Stimulated activated CD4-positive, alpha-beta T cell treated with anti-CD3 and anti-CD28 coated beads, Interleukin-2, amount 100 ng/mL, for 24 hours (primary cell): ENCODE measurements at regions not wholly inside any gene's neighbourhood (a gene's known extent, or its start where the extent isn't known, plus 50 kb on each side); places are given as distances from the start of the nearest gene placed in this dataset.
"Not testable (repeated sequence)": the region's sequence is repeated elsewhere in the genome, so short reads cannot be mapped to it uniquely, and the experiment has no call there.

Experiments
- DNase-seq, 2 donors: peaks; one replicate each; pipeline ENCODE4 v3.0.0-alpha.2; 2020

- DNase-seq, result not testable (repeated sequence)
Measured at GRCh38 chr11:67871168-67871567, 132.7 kb downstream of the UNC93B1 start.

- DNase-seq, result not testable (repeated sequence)
Measured at GRCh38 chr11:67862896-67863295, 141.0 kb downstream of the UNC93B1 start.

DNA sequence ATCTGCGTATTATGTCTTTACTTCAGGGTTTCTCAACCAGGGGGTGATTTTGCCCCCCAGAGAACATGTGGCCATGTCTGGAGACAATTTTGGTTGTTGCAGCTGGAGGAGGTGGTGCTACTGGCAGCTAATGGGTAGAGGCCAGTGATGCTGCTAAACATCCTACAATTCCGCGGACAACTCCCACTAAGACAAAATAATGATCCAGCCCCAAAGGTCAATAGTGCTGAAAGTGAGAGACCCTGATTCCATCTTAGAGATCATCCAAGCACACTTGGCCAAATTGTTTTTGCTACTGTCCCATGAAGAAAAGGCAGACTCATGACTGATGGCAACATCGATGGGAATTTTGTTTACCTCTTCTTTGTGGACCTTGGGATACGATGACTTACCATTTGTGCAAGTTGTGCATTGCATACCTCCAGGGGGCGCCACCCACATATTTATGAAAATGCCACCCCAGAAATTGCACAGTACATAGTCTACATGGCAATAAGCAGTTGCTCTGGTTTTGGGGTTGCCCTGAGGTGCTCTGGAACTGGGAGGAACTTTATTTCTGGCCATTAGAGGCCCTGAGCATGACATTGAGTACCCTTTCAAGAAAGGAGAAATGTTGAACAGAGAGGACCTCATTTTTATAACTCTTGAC lies 144.3 kb downstream of the UNC93B1 start:
- DNase-seq, result peak; percentile 67 to 68

DNA sequence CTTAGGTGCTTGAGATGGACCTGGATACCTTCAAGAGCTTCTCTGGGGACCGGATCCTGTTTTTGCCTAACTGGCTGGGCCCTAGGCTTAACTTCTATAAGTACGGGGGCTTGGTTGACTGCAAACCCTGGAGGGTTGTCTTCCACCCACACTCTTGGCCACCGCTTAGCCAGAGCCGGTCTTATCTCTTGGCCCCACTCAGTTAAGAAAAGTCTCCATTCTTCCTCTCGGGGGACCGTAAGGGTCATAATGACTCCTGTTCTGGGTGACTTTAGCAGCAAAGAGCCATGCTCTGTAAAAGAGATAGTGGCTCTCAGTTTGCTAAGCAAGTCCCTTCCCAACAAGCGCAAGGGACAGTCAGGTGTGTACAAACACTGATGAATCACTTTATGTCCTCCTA lies 153.2 kb downstream of the UNC93B1 start:
- DNase-seq, result not testable (repeated sequence)

- not testable (repeated sequence) for DNase-seq
Measured at GRCh38 chr11:67849766-67850165, 154.1 kb downstream of the UNC93B1 start.

DNA sequence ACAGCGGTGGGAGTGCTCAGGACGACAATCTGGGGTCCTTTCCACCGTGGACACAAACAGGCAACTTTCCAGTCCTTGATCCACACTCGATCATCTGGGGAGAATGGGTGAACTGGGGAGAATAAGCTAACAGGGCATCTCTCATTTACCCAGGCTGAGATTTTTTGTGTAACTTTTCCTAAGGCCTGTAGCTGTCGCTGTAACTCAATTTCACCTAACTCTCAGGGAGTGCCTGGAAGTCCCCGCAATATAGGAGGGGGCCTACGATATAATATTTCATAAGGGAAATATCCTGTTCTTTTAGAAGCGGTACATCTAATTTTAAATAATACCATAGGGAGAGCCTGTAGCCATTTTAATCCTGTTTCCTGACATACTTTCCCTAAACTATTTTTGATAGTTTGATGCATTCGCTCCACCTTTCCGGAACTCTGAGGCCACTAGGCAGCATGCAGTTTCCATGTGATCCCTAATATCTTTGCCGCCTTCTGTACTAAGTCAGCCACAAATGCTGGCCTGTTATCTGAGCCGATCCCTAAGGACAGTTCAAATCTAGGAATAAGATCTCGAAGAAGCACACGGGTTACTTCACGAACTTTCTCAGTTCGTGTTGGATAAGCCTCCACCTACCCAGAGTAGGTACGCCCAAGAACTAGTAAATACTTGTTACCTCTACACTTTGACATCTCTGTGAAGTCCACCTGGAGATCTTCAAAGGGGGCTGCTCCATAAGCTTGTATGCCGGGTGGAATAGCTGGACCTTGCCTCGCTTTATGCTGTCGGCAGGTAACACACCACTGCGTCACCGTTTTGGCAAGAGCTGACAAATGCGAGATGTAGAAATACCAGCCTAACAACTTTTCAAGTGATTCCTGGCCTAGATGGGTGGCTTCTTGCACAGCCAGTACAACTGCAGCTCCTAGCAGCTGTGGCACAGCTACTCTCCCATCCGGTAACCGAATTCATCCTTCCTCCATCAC lies 155.7 kb downstream of the UNC93B1 start:
- DNase-seq, result not testable (repeated sequence)

DNA sequence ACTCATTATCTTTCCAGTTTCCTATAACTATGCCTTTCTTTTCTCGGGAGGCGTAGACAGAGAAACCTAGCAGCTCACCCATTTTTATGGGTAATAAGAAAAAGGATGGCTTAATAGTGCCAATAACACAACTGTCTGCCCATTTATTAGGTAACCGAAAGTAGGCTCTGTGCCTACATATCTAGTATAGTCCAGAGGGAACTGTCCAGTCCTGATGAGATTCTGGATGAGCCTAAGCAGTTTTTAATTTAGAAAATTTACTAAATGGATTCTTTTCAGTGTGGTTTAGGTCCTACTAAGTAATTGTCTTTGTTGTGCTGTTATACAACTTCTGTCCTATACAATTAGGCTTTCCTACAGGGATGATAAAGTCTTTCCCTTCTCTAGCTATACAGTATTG lies 157.6 kb downstream of the UNC93B1 start:
- not testable (repeated sequence) for DNase-seq

DNA sequence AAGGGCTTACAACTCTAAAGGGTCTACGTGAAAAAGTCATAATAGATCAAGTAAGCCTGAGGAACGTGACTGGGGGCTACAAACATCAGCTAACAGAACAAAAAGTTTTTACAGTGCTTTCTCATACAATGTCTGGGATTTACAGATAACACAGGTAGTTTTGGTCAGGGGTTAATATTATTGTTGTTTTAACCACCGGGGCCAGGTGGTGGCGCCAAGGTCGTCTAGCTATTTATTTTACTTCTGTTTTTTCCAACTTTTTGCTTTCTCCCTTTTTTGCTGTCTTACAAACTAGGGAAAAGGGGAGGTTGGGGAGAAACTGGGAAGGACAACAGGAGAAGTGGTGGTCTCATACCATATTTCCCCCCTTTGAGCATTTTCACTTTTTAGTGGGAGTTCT lies 158.6 kb downstream of the UNC93B1 start:
- peak in 1 of 2 donors; percentile 16 for DNase-seq

GRCh38 chr11:67840599-67840998 lies 163.3 kb downstream of the UNC93B1 start:
- not testable (repeated sequence) for DNase-seq

DNA sequence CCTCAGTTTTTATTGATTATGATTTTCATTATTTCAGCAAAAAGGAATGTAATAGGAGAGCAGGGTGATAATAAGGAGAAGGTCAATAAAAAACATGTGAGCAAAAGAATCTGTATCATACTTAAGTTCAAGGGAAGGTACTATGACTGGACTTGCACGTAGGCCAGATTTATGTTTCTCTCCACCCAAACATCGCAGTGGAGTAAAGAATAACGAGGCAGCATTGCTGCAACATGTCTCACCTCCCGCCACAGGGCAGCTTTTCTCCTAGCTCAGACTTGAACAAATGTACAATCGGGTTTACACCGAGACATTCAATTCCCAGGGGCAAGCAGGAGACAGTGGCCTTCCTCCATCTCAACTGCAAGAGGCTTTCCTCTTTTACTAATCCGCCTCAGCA lies 155.7 kb upstream of the ALDH3B2 start:
- DNase-seq, result not testable (repeated sequence)

DNA sequence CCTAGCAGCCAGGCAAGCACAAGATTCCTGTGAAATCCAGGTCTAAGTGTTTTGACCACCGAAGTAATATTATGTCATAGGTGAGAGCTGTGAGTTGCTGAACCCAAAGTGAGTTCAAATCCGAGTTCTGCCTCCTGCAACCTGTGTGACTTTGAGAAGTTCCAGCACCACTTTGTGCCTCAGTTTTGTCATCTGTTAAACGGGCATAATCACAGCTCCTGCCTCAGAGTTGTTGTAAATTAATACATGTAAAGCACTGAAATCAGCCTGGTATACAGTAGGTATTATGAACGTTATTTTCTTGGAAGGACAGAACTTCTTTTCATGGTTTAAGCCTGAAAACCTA lies 152.5 kb upstream of the ALDH3B2 start:
- not testable (repeated sequence) for DNase-seq

DNA sequence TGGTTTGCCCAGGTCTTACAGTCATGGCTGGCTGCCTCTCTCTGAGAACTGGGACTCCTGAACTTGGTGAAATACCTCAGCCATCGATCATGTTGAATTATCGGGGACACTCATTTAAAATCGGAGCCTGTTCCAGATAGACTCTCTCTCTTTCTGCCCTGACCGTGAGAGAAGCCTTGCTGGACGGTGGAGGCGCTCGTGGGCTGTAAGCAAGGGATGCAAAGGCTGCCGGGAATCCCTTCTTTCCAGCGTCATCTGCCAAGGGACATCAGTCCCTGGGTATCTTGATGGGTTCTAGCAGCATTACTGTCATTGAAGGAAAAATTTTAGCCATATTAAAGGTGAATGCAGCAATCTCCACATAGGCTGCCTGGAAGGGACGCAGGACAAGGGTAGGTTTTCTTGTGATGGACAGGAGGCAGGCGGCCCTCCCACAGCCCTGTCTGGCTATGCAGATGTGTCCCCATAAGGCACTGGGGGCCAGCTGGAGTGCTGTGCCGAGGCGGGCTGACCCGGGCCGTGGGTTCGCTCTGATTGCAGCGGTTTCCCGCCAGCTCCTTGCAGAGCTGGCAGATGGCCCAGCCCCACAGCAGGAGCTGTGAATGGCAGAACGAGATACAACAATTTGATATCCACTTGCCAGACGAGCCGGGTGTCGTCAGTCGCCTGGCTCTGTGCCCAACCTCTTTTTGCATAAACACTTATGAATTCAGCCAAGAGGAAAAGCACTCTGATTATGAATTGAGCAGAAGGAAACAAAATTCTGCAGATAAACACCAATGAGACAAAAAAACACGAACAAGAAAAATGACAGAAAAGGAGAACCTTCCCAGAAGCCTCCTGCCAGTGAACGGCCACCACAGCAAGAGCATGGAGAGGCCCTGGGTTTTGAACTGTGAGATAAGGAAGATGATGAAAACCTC lies 151.9 kb upstream of the ALDH3B2 start:
- not testable (repeated sequence) for DNase-seq

- DNase-seq, result not testable (repeated sequence)
Measured at GRCh38 chr11:67824861-67825260, 150.4 kb upstream of the ALDH3B2 start.

DNA sequence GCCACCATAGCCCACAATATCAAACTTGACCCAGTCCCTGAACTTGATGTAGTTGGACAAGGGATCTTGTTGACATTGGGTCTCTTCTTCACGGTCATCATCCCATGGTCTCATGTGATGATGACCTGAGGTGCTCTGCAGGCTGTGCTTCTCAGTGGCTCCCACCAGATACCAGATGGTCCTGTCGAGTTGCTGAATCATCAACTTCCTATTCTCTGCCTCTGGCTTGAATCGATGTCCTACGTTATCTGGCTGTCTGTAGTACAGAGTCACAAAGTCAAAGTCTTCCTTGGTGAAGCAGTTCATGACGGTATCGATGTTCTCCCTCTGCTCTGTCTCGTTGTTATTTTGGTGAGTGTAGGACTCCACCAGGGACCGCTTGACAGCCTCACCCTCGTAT lies 145.7 kb upstream of the ALDH3B2 start:
- no peak for DNase-seq

GRCh38 chr11:67817558-67817957 lies 143.1 kb upstream of the ALDH3B2 start:
- DNase-seq, result not testable (repeated sequence)

DNA sequence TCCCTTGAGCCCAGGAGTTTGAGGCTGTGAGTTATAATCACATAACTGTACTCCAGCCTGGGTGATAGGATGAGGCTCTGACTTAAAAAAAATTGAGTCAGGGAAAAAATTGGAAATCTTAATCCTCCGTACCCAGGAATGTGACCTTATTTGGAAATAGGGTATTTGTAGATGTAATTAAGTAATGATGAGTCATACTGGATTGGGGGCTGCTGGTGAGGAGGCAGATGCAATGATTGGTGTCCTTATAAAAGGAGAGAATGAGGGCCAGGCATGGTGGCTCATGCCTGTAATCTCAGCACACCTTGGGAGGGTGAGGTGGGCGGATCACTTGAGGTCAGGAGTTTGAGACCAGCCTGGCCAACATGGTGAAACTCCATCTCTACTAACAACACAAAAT lies 134.9 kb upstream of the ALDH3B2 start:
- DNase-seq, result not testable (repeated sequence)

GRCh38 chr11:67807896-67808295 lies 133.5 kb upstream of the ALDH3B2 start:
- not testable (repeated sequence) for DNase-seq

GRCh38 chr11:67806728-67807235 lies 132.4 kb upstream of the ALDH3B2 start:
- DNase-seq, result not testable (repeated sequence)

- DNase-seq, result not testable (repeated sequence)
Measured at GRCh38 chr11:67806183-67806582, 131.8 kb upstream of the ALDH3B2 start.

GRCh38 chr11:67805253-67806126 lies 131.1 kb upstream of the ALDH3B2 start:
- peak; percentile 99 for DNase-seq

GRCh38 chr11:67804435-67805252 lies 130.2 kb upstream of the ALDH3B2 start:
- peak in 1 of 2 donors; percentile 21 for DNase-seq
